ENCODE measurements at regions not wholly inside any gene's neighbourhood (a gene's known extent, or its start where the extent isn't known, plus 50 kb on each side); places are given as distances from the start of the nearest gene placed in this dataset.

DNA sequence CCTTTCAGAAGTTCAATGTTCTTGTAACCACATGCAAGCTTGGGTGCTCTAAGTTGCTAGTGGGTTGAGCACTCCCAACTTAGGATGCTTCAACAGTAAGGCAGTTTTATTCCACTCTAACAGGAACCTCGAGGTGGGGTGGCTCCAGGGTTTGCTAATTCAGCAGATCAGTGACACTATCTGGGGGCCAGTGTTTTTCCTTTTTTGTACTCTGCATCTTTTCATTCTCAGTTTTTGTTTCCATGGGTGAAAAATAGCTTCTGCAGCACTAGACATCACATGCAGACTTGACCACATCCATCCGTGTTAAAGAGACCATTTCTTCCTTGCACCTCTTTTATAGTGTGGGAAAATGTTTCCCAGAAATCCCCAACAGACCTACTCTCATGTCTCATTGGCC, 497.6 kb downstream of the STIM2 start:
- DNase-seq (no peak), ATAC-seq (ENCODE audit: low FRiP score) (no peak)
- intact Hi-C loops (cut with DNase I), result no loop called here
- WGBS, 2 donors, result 41 to 54% methylated on average over 2 of the region's 2 CpGs
- no peak overlapping the region for H3K4me3 ChIP-seq (ENCODE audit: low read length in 2 of 2)
- no peak overlapping the region for H3K27ac ChIP-seq (ENCODE audit: low read depth in 1 of 2, low read length in 2 of 2)
- peaks cover 3% of the 10 kb centered on the region for H3K9me3 ChIP-seq (ENCODE audit: control insufficient read depth, low read length)
- no peaks in the 10 kb centered on the region for H3K36me3 ChIP-seq (ENCODE audit: control insufficient read depth in 1 of 2, insufficient read depth in 2 of 2, low read length in 1 of 2)
- H3K4me1 ChIP-seq (ENCODE audit: control insufficient read depth in 1 of 2, insufficient read depth in 2 of 2, low read length in 2 of 2), result no peaks in the 10 kb centered on the region
- H3K27me3 ChIP-seq (ENCODE audit: control insufficient read depth in 1 of 2, insufficient read depth in 2 of 2, low read length in 1 of 2), result no peaks in the 10 kb centered on the region

DNA sequence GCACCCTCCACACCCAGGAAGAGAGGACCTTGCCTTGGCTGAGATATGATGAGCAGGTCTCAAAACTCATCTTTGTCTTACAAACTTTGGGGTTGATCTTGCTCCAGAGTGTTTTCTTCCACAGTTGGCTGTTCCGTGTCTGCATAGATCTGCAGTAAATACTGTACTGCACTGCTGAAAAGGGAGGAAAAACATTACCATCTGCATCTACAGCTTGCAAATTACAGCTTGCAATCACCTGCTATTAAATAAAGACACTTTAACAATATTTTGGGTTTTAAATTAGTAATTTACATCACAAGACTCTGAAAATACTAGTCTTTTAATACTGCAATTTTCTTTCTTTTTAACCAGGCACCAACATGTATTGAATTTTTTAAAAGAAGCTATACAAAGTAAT, 499.5 kb downstream of the STIM2 start:
- Histone ChIP-seq H3K4me3 (ENCODE audit: low read length in 2 of 2) (no peak overlapping the region), H3K27ac (ENCODE audit: low read depth in 1 of 2, low read length in 2 of 2) (no peak overlapping the region), H3K27me3 (ENCODE audit: control insufficient read depth in 1 of 2, insufficient read depth in 2 of 2, low read length in 1 of 2) (no peaks in the 10 kb centered on the region), H3K4me1 (ENCODE audit: control insufficient read depth in 1 of 2, insufficient read depth in 2 of 2, low read length in 2 of 2) (no peaks in the 10 kb centered on the region), H3K9me3 (ENCODE audit: control insufficient read depth, low read length) (no peaks in the 10 kb centered on the region), H3K36me3 (ENCODE audit: control insufficient read depth in 1 of 2, insufficient read depth in 2 of 2, low read length in 1 of 2) (no peaks in the 10 kb centered on the region)
- ATAC-seq (ENCODE audit: low FRiP score) (no peak), DNase-seq (no peak)
- intact Hi-C loops (cut with DNase I), result no loop called here
- WGBS, 2 donors, result 64 to 82% methylated on average over 1 of the region's 1 CpG

- Histone ChIP-seq H3K4me3 (ENCODE audit: low read length in 2 of 2) (no peak overlapping the region), H3K36me3 (ENCODE audit: control insufficient read depth in 1 of 2, insufficient read depth in 2 of 2, low read length in 1 of 2) (no peaks in the 10 kb centered on the region), H3K27ac (ENCODE audit: low read depth in 1 of 2, low read length in 2 of 2) (no peak overlapping the region), H3K4me1 (ENCODE audit: control insufficient read depth in 1 of 2, insufficient read depth in 2 of 2, low read length in 2 of 2) (no peaks in the 10 kb centered on the region), H3K27me3 (ENCODE audit: control insufficient read depth in 1 of 2, insufficient read depth in 2 of 2, low read length in 1 of 2) (no peaks in the 10 kb centered on the region), H3K9me3 (ENCODE audit: control insufficient read depth, low read length) (no peaks in the 10 kb centered on the region)
- intact Hi-C loops (cut with DNase I), result no loop called here
- no peak for DNase-seq
- WGBS, 2 donors, result 9 to 10% methylated on average over 7 of the region's 7 CpGs
- no peak for ATAC-seq (ENCODE audit: low FRiP score)
Observed at GRCh38 chr4:27360790-27361267, 500.2 kb downstream of the STIM2 start.

DNA sequence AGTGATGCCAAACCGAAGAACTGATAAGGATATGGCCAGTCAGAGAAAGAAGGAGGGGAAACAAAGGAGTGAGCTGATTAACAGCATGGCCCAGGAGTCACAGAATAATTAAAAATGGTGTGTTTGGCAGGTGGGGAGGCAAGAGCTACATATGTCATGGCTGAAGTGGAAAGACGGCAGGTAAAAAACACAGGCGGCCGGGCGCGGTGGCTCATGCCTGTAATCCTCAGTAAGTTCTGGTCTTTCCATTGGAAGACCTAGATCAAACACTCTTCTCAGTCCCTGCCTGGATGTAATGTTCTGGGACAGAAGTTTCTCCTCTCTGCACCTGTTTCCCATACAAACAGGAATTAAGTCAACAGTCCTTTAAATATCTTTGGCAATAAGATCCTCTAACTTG, 503.9 kb downstream of the STIM2 start:
- H3K4me3 ChIP-seq (ENCODE audit: low read length in 2 of 2), result no peak overlapping the region
- no peaks in the 10 kb centered on the region for H3K4me1 ChIP-seq (ENCODE audit: control insufficient read depth in 1 of 2, insufficient read depth in 2 of 2, low read length in 2 of 2)
- H3K27me3 ChIP-seq (ENCODE audit: control insufficient read depth in 1 of 2, insufficient read depth in 2 of 2, low read length in 1 of 2), result no peaks in the 10 kb centered on the region
- ATAC-seq (ENCODE audit: low FRiP score) (no peak), DNase-seq (no peak)
- H3K9me3 ChIP-seq (ENCODE audit: control insufficient read depth, low read length), result no peaks in the 10 kb centered on the region
- H3K27ac ChIP-seq (ENCODE audit: low read depth in 1 of 2, low read length in 2 of 2), result no peak overlapping the region
- WGBS, 2 donors, result 90 to 99% methylated on average over 6 of the region's 6 CpGs
- no peaks in the 10 kb centered on the region for H3K36me3 ChIP-seq (ENCODE audit: control insufficient read depth in 1 of 2, insufficient read depth in 2 of 2, low read length in 1 of 2)
- intact Hi-C loops (cut with DNase I), result no loop called here

DNA sequence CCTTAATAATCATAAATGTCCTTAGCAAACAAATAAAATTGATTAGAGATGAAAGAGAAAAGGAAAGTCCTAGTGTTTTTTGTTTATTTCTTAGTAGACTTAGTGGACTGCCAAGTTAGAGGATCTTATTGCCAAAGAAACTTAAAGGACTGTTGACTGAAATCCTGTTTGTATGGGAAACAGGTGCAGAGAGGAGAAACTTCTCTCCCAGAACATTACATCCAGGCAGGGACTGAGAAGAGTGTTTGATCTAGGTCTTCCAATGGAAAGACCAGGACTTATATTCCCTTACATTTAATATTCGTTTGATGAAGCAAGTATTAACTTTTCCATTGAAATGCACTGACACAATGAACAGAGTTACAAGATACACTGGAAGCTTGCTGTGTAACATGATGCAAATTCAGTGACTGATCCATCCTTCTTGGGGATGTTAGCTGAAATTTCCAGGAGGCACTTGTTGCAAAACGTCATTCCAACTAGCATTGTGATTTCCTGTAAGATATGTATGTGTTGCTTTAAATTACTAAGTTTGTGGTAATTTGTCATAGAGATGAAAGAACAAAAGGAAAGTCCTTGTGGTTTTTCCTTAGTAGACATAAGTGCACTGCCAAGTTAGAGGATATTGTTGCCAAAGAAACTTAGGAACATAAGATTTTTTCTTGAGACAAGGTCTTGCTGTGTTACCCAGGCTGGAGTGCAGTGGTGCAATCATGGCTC, 505.6 kb downstream of the STIM2 start:
- no peak for DNase-seq
- Histone ChIP-seq H3K4me1 (ENCODE audit: control insufficient read depth in 1 of 2, insufficient read depth in 2 of 2, low read length in 2 of 2) (no peaks in the 10 kb centered on the region), H3K4me3 (ENCODE audit: low read length in 2 of 2) (no peak overlapping the region), H3K27me3 (ENCODE audit: control insufficient read depth in 1 of 2, insufficient read depth in 2 of 2, low read length in 1 of 2) (no peaks in the 10 kb centered on the region), H3K9me3 (ENCODE audit: control insufficient read depth, low read length) (no peaks in the 10 kb centered on the region), H3K36me3 (ENCODE audit: control insufficient read depth in 1 of 2, insufficient read depth in 2 of 2, low read length in 1 of 2) (no peaks in the 10 kb centered on the region), H3K27ac (ENCODE audit: low read depth in 1 of 2, low read length in 2 of 2) (no peak overlapping the region)
- 36 to 41% methylated on average over 2 of the region's 2 CpGs for WGBS, 2 donors
- intact Hi-C loops (cut with DNase I), result no loop called here
- ATAC-seq (ENCODE audit: low FRiP score), result no peak

- Histone ChIP-seq H3K36me3 (ENCODE audit: control insufficient read depth in 1 of 2, insufficient read depth in 2 of 2, low read length in 1 of 2) (no peaks in the 10 kb centered on the region), H3K4me3 (ENCODE audit: low read length in 2 of 2) (no peak overlapping the region), H3K27me3 (ENCODE audit: control insufficient read depth in 1 of 2, insufficient read depth in 2 of 2, low read length in 1 of 2) (no peaks in the 10 kb centered on the region), H3K4me1 (ENCODE audit: control insufficient read depth in 1 of 2, insufficient read depth in 2 of 2, low read length in 2 of 2) (no peaks in the 10 kb centered on the region), H3K27ac (ENCODE audit: low read depth in 1 of 2, low read length in 2 of 2) (no peak overlapping the region), H3K9me3 (ENCODE audit: control insufficient read depth, low read length) (no peaks in the 10 kb centered on the region)
- DNase-seq (no peak), ATAC-seq (ENCODE audit: low FRiP score) (no peak)
- WGBS, 2 donors, result 64 to 75% methylated on average over 1 of the region's 1 CpG
- intact Hi-C loops (cut with DNase I), result no loop called here
Observed at GRCh38 chr4:27368781-27369180, 508.1 kb downstream of the STIM2 start.

GRCh38 chr4:27381815-27382214, 521.2 kb downstream of the STIM2 start:
- Histone ChIP-seq H3K4me1 (ENCODE audit: control insufficient read depth in 1 of 2, insufficient read depth in 2 of 2, low read length in 2 of 2) (no peaks in the 10 kb centered on the region), H3K9me3 (ENCODE audit: control insufficient read depth, low read length) (peaks cover 2% of the 10 kb centered on the region), H3K27me3 (ENCODE audit: control insufficient read depth in 1 of 2, insufficient read depth in 2 of 2, low read length in 1 of 2) (no peaks in the 10 kb centered on the region), H3K4me3 (ENCODE audit: low read length in 2 of 2) (no peak overlapping the region), H3K27ac (ENCODE audit: low read depth in 1 of 2, low read length in 2 of 2) (no peak overlapping the region), H3K36me3 (ENCODE audit: control insufficient read depth in 1 of 2, insufficient read depth in 2 of 2, low read length in 1 of 2) (no peaks in the 10 kb centered on the region)
- intact Hi-C loops (cut with DNase I), result no loop called here
- ATAC-seq (ENCODE audit: low FRiP score) (no peak), DNase-seq (no peak)
- 83 to 90% methylated on average over 4 of the region's 4 CpGs for WGBS, 2 donors

- H3K4me1 ChIP-seq (ENCODE audit: control insufficient read depth in 1 of 2, insufficient read depth in 2 of 2, low read length in 2 of 2), result no peaks in the 10 kb centered on the region
- H3K27me3 ChIP-seq (ENCODE audit: control insufficient read depth in 1 of 2, insufficient read depth in 2 of 2, low read length in 1 of 2), result no peaks in the 10 kb centered on the region
- no peaks in the 10 kb centered on the region for H3K9me3 ChIP-seq (ENCODE audit: control insufficient read depth, low read length)
- ATAC-seq (ENCODE audit: low FRiP score), result no peak
- DNase-seq, result no peak
- H3K27ac ChIP-seq (ENCODE audit: low read depth in 1 of 2, low read length in 2 of 2), result no peak overlapping the region
- H3K36me3 ChIP-seq (ENCODE audit: control insufficient read depth in 1 of 2, insufficient read depth in 2 of 2, low read length in 1 of 2), result no peaks in the 10 kb centered on the region
- intact Hi-C loops (cut with DNase I), result no loop called here
- no peak overlapping the region for H3K4me3 ChIP-seq (ENCODE audit: low read length in 2 of 2)
- 39 to 48% methylated on average over 1 of the region's 1 CpG for WGBS, 2 donors
Observed at GRCh38 chr4:27387711-27388110, 527.1 kb downstream of the STIM2 start.

DNA sequence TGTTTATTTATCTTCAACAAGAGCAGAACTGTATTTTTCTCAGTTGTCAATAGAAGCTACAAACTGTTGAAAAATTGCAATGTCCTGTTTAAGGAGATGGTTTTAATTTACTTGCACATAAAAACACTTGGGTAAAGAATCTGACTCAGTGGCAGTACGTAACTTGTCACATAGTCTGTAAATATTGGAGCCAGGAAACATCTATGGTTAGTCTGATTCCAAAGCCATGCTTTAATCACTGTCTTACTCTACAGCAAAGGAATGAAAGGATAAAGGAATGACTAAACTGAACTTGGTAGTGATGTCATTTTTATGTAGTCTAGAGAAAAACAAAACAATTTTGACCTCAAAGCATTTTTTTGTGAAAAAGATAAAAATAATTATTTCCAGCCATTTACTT, 537.2 kb downstream of the STIM2 start:
- 15 to 20% methylated on average over 1 of the region's 1 CpG for WGBS, 2 donors
- no peaks in the 10 kb centered on the region for H3K4me1 ChIP-seq (ENCODE audit: control insufficient read depth in 1 of 2, insufficient read depth in 2 of 2, low read length in 2 of 2)
- no peak for ATAC-seq (ENCODE audit: low FRiP score)

More for the DNA sequence above, 537.2 kb downstream of the STIM2 start:
- no peaks in the 10 kb centered on the region for H3K36me3 ChIP-seq (ENCODE audit: control insufficient read depth in 1 of 2, insufficient read depth in 2 of 2, low read length in 1 of 2)
- H3K27ac ChIP-seq (ENCODE audit: low read depth in 1 of 2, low read length in 2 of 2), result no peak overlapping the region
- H3K27me3 ChIP-seq (ENCODE audit: control insufficient read depth in 1 of 2, insufficient read depth in 2 of 2, low read length in 1 of 2), result no peaks in the 10 kb centered on the region
- no peak overlapping the region for H3K4me3 ChIP-seq (ENCODE audit: low read length in 2 of 2)
- no peaks in the 10 kb centered on the region for H3K9me3 ChIP-seq (ENCODE audit: control insufficient read depth, low read length)
- intact Hi-C loops (cut with DNase I), result no loop called here
- DNase-seq, result no peak
